ENCODE measurements at regions not wholly inside any gene's neighbourhood (a gene's known extent, or its start where the extent isn't known, plus 50 kb on each side); places are given as distances from the start of the nearest gene placed in this dataset.
"Not testable (repeated sequence)": the region's sequence is repeated elsewhere in the genome, so short reads cannot be mapped to it uniquely, and the experiment has no call there.

- DNase-seq, result no peak
Measured at GRCh38 chr17:54524501-54524900, 376.2 kb upstream of the TOM1L1 start.

GRCh38 chr17:54527941-54528340 is 372.7 kb upstream of the TOM1L1 start:
- DNase-seq, result no peak

GRCh38 chr17:54530398-54530797 is 370.3 kb upstream of the TOM1L1 start:
- DNase-seq, result no peak

GRCh38 chr17:54536306-54536705 is 364.3 kb upstream of the TOM1L1 start:
- no peak for DNase-seq

GRCh38 chr17:54537656-54538055 is 363.0 kb upstream of the TOM1L1 start:
- no peak for DNase-seq

- DNase-seq, result no peak
Measured at GRCh38 chr17:54544249-54544648, 356.4 kb upstream of the TOM1L1 start.

GRCh38 chr17:54559883-54560282 is 340.8 kb upstream of the TOM1L1 start:
- no peak for DNase-seq

GRCh38 chr17:54608634-54609155 is 292.0 kb upstream of the TOM1L1 start:
- no peak for DNase-seq

GRCh38 chr17:54620399-54620978 is 280.2 kb upstream of the TOM1L1 start:
- no peak for DNase-seq

- no peak for DNase-seq
Measured at GRCh38 chr17:54623746-54624145, 276.9 kb upstream of the TOM1L1 start.

GRCh38 chr17:54626146-54626703 is 274.4 kb upstream of the TOM1L1 start:
- DNase-seq, result no peak

- DNase-seq, result not testable (repeated sequence)
Measured at GRCh38 chr17:54639426-54639825, 261.2 kb upstream of the TOM1L1 start.

GRCh38 chr17:54662978-54663876 is 237.4 kb upstream of the TOM1L1 start:
- no peak for DNase-seq

GRCh38 chr17:54666559-54666958 is 234.1 kb upstream of the TOM1L1 start:
- DNase-seq, result no peak

- DNase-seq, result no peak
Measured at GRCh38 chr17:54678158-54678557, 222.5 kb upstream of the TOM1L1 start.

- no peak for DNase-seq
Measured at GRCh38 chr17:54680410-54680809, 220.2 kb upstream of the TOM1L1 start.

GRCh38 chr17:54694287-54694887 is 206.3 kb upstream of the TOM1L1 start:
- DNase-seq, result no peak

- not testable (repeated sequence) for DNase-seq
Measured at GRCh38 chr17:54712798-54713197, 187.9 kb upstream of the TOM1L1 start.

GRCh38 chr17:54718286-54718685 is 182.4 kb upstream of the TOM1L1 start:
- no peak for DNase-seq

- no peak for DNase-seq
Measured at GRCh38 chr17:54727624-54728023, 173.0 kb upstream of the TOM1L1 start.

- no peak for DNase-seq
Measured at GRCh38 chr17:54736573-54736972, 164.1 kb upstream of the TOM1L1 start.

GRCh38 chr17:54738496-54738895 is 162.2 kb upstream of the TOM1L1 start:
- no peak for DNase-seq

GRCh38 chr17:54744750-54745149 is 155.9 kb upstream of the TOM1L1 start:
- DNase-seq, result no peak
